HepG2 (cell line): ENCODE measurements at regions not wholly inside any gene's neighbourhood (a gene's known extent, or its start where the extent isn't known, plus 50 kb on each side); places are given as distances from the start of the nearest gene placed in this dataset.

ENCODE experiments used
- CEBPB ChIP-seq: IDR thresholded peaks from 2 replicates; pipeline ENCODE4 v1.6.1; 2011; ENCODE audit warnings: low read depth, low read length, improper control_type of control experiment, borderline replicate concordance
- TCF12 ChIP-seq, 2 experiments: fragments of 450-650 bp in 1 of 2; sonication (generic) in 1 of 2; formaldehyde crosslinking in 1 of 2; IDR thresholded peaks; 2 replicates each; pipeline versions ENCODE4 v1.6.1 to v1.8.0; 2017 to 2022; ENCODE audit warnings: antibody characterized with exemption in 1 of 2, mild to moderate bottlenecking in 1 of 2, missing genetic modification reagents in 1 of 2, moderate library complexity in 1 of 2

DNA sequence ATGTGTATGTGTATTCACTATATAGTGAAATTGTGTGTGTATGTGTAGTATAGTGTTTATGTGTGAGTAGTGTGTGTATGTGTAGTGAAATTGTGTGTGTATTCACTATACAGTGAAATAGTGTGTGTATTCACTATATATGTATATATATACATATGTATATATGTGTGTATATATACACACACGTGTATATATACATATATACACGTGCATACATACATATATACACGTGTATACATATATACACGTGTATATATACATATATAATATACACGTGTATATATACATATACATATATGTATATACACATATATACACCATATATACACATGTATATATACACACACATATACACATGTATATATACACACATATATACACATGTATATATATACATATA, 403.6 kb upstream of the TUSC1 start:
- TF ChIP-seq CEBPB (no peak), TCF12 (IDR thresholded peaks at IDR 0.05) (no peak), TCF12 (CRISPR knock-in tag; IDR thresholded peaks at IDR 0.05) (no peak)
